ENCODE measurements at regions not wholly inside any gene's neighbourhood (a gene's known extent, or its start where the extent isn't known, plus 50 kb on each side); places are given as distances from the start of the nearest gene placed in this dataset.

DNA sequence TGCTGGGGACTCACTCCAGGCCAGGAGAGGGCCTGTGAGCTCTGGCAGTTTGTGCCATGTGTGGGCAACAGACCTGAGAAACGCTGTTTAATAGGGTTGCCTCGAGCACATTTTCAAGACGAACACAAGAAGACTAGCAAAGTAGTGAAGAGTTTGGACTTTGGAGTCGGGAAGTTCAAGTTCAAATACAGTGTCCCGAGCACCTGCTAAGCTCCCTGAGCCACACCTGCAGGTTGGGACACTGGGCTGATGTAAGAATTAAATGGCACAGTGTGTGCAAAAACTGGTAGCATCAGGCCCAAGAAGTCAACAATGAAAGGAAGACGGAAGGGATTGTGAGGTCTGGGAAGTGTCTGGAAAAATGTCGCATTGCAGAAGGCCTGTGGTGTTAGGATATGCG, 112.8 kb upstream of the PABPC3 start:
- peaks cover 11% of the 10 kb centered on the region for H3K27me3 Mint-ChIP-seq (ENCODE audit: insufficient read depth, unreplicated experiment)
- no TSS peak for BruUV-seq (replicated peaks)
- intact Hi-C loops (cut with micrococcal nuclease; ENCODE audit: unreplicated experiment): loop anchor here (10.0 kb wide), 1 partner anchor 128 kb away; no protein-coding TSS in a partner anchor
- TF ChIP-seq, protein P1, sequence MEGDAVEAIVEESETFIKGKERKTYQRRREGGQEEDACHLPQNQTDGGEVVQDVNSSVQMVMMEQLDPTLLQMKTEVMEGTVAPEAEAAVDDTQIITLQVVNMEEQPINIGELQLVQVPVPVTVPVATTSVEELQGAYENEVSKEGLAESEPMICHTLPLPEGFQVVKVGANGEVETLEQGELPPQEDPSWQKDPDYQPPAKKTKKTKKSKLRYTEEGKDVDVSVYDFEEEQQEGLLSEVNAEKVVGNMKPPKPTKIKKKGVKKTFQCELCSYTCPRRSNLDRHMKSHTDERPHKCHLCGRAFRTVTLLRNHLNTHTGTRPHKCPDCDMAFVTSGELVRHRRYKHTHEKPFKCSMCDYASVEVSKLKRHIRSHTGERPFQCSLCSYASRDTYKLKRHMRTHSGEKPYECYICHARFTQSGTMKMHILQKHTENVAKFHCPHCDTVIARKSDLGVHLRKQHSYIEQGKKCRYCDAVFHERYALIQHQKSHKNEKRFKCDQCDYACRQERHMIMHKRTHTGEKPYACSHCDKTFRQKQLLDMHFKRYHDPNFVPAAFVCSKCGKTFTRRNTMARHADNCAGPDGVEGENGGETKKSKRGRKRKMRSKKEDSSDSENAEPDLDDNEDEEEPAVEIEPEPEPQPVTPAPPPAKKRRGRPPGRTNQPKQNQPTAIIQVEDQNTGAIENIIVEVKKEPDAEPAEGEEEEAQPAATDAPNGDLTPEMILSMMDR (IDR thresholded peaks at IDR 0.05; ENCODE audit: insufficient read depth in 1 of 2, low read depth in 1 of 2, low read length in 1 of 2, severe bottlenecking in 1 of 2, unreplicated experiment in 1 of 2): no peak
- Histone ChIP-seq H3K36me3 (ENCODE audit: control insufficient read depth, insufficient read depth, low read length) (no peaks in the 10 kb centered on the region), H3K4me3 (ENCODE audit: low read depth, low read length) (no peak overlapping the region), H3K9me3 (no peaks in the 10 kb centered on the region), H3K27me3 (replicated peaks; ENCODE audit: control insufficient read depth, insufficient read depth, low read length) (no peaks in the 10 kb centered on the region; the same call in 1 of the 2 replicates), H3K4me1 (no peaks in the 10 kb centered on the region)
- ChIA-PET CTCF (interaction anchor here (0.6 kb wide), 1 partner anchor 413 kb away, joined by 4 read pairs; no protein-coding TSS in a partner anchor), POLR2A (no interaction called here)
- no peaks in the 10 kb centered on the region for H3K9me3 Mint-ChIP-seq (ENCODE audit: unreplicated experiment)
- H3K36me3 Mint-ChIP-seq (ENCODE audit: insufficient read depth, unreplicated experiment): no peaks in the 10 kb centered on the region
- no peak for DNase-seq
- no peak overlapping the region for H3K27ac Mint-ChIP-seq (ENCODE audit: unreplicated experiment)
- H3K4me1 Mint-ChIP-seq (ENCODE audit: low read depth, unreplicated experiment): peaks cover 5% of the 10 kb centered on the region
- no peak overlapping the region for H3K4me3 Mint-ChIP-seq (ENCODE audit: unreplicated experiment)

DNA sequence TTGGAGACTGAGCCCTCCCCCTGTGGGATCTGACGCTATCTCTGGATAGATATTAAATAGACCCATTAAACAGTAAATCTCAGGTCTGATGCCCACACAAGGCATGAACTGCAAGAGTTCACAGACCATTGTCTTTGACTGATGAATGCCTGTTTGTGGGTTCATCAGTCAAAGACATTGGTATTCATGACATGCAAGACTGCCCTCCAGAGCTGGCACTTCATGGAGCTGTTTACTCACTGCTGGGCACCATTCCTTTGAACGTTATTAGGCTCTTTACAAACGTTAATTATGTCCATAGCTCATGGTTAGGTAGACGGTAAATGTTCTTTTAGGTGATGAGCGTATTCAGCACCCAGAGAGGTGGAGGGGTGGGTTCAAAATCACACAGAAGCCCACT, 111.8 kb upstream of the PABPC3 start:
- H3K36me3 ChIP-seq (ENCODE audit: control insufficient read depth, insufficient read depth, low read length): no peaks in the 10 kb centered on the region
- intact Hi-C loops (cut with micrococcal nuclease; ENCODE audit: unreplicated experiment): loop anchor here (10.0 kb wide), 1 partner anchor 129 kb away; no protein-coding TSS in a partner anchor
- ChIA-PET POLR2A (no interaction called here), CTCF (interaction anchor here (1.6 kb wide), 1 partner anchor 11 kb away, joined by 9 read pairs; no protein-coding TSS in a partner anchor)
- H3K27me3 ChIP-seq (replicated peaks; ENCODE audit: control insufficient read depth, insufficient read depth, low read length): no peaks in the 10 kb centered on the region; the same call in 1 of the 2 replicates
- Mint-ChIP-seq H3K9me3 (ENCODE audit: unreplicated experiment) (no peaks in the 10 kb centered on the region), H3K4me3 (ENCODE audit: unreplicated experiment) (no peak overlapping the region), H3K27me3 (ENCODE audit: insufficient read depth, unreplicated experiment) (peaks cover 16% of the 10 kb centered on the region), H3K27ac (ENCODE audit: unreplicated experiment) (no peak overlapping the region), H3K4me1 (ENCODE audit: low read depth, unreplicated experiment) (peaks cover 7% of the 10 kb centered on the region), H3K36me3 (ENCODE audit: insufficient read depth, unreplicated experiment) (no peaks in the 10 kb centered on the region)
- no peaks in the 10 kb centered on the region for H3K9me3 ChIP-seq
- TF ChIP-seq, protein P1 (IDR thresholded peaks at IDR 0.05; ENCODE audit: insufficient read depth in 1 of 2, low read depth in 1 of 2, low read length in 1 of 2, severe bottlenecking in 1 of 2, unreplicated experiment in 1 of 2): no peak
- no TSS peak for BruUV-seq (replicated peaks)
- no peak overlapping the region for H3K4me3 ChIP-seq (ENCODE audit: low read depth, low read length)
- H3K4me1 ChIP-seq: no peaks in the 10 kb centered on the region
- DNase-seq: no peak

DNA sequence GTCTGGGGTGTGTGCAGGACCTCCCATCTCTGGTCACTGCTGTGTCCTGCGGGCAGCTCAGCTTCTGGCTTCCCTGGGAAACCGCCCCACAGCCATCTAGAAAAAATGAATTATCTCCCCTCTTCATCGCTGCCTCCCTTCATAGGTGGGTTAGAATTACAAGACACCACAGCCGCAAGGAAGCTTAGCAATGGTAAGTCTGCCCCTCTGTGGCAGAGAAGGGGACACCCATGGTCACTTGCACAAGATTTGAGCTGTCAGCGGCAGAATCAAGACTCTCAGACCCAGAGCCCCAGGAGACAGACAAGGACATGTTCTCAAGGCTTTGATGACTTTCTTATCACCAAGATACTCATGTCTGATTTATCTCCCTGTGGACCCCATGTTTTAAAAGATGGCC, 110.8 kb upstream of the PABPC3 start:
- Histone ChIP-seq H3K9me3 (no peaks in the 10 kb centered on the region), H3K4me1 (no peaks in the 10 kb centered on the region), H3K27me3 (replicated peaks; ENCODE audit: control insufficient read depth, insufficient read depth, low read length) (no peaks in the 10 kb centered on the region; the same call in 1 of the 2 replicates), H3K36me3 (ENCODE audit: control insufficient read depth, insufficient read depth, low read length) (no peaks in the 10 kb centered on the region), H3K4me3 (ENCODE audit: low read depth, low read length) (no peak overlapping the region)
- peak; percentile 29 to 43 for DNase-seq
- Mint-ChIP-seq H3K4me3 (ENCODE audit: unreplicated experiment) (no peak overlapping the region), H3K9me3 (ENCODE audit: unreplicated experiment) (no peaks in the 10 kb centered on the region), H3K27ac (ENCODE audit: unreplicated experiment) (no peak overlapping the region), H3K27me3 (ENCODE audit: insufficient read depth, unreplicated experiment) (peaks cover 14% of the 10 kb centered on the region), H3K36me3 (ENCODE audit: insufficient read depth, unreplicated experiment) (no peaks in the 10 kb centered on the region), H3K4me1 (ENCODE audit: low read depth, unreplicated experiment) (peaks cover 7% of the 10 kb centered on the region)
- BruUV-seq (replicated peaks): no TSS peak
- intact Hi-C loops (cut with micrococcal nuclease; ENCODE audit: unreplicated experiment): loop anchor here (10.0 kb wide), 1 partner anchor 130 kb away; no protein-coding TSS in a partner anchor
- ChIA-PET CTCF (interaction anchor here (1.0 to 1.6 kb wide), 3 partner anchors 10 to 292 kb away, joined by 3 to 9 read pairs (median 4); no protein-coding TSS in a partner anchor), POLR2A (no interaction called here)
- TF ChIP-seq, protein P1 (IDR thresholded peaks at IDR 0.05; ENCODE audit: insufficient read depth in 1 of 2, low read depth in 1 of 2, low read length in 1 of 2, severe bottlenecking in 1 of 2, unreplicated experiment in 1 of 2): peak; percentile 15 to 52
